Hepatocyte (in vitro differentiated cells): ENCODE measurements at regions not wholly inside any gene's neighbourhood (a gene's known extent, or its start where the extent isn't known, plus 50 kb on each side); places are given as distances from the start of the nearest gene placed in this dataset.

ENCODE experiments used
- DNase-seq: peaks from one replicate; pipeline ENCODE4 v3.0.0-alpha.2; 2016; ENCODE audit warnings: low spot score
- H2AFZ ChIP-seq: fragments of 200-600 bp; sonication (generic); 2 replicates; pipeline ENCODE4 v1.6.0; 2016; ENCODE audit warnings: antibody characterized with exemption, mild to moderate bottlenecking
- H3K27ac ChIP-seq: fragments of 200-600 bp; sonication (generic); 2 replicates; pipeline ENCODE4 v1.5.1; 2016; ENCODE audit warnings: mild to moderate bottlenecking
- H3K27me3 ChIP-seq: fragments of 200-600 bp; sonication (generic); 2 replicates; pipeline ENCODE4 v1.6.1; 2016
- H3K36me3 ChIP-seq: fragments of 200-600 bp; sonication (generic); replicated peaks from 2 replicates; pipeline ENCODE4 v1.5.1; 2016; ENCODE audit warnings: low read depth; ENCODE audit not compliant: insufficient read depth
- H3K4me1 ChIP-seq: fragments of 200-600 bp; sonication (generic); 2 replicates; pipeline ENCODE4 v1.5.1; 2016; ENCODE audit warnings: mild to moderate bottlenecking, moderate library complexity; ENCODE audit not compliant: insufficient read depth
- H3K4me2 ChIP-seq: fragments of 200-600 bp; sonication (generic); 2 replicates; pipeline ENCODE4 v1.6.0; 2016
- H3K4me3 ChIP-seq: fragments of 200-600 bp; sonication (generic); 2 replicates; pipeline ENCODE4 v1.5.1; 2016; ENCODE audit warnings: mild to moderate bottlenecking
- H3K79me2 ChIP-seq: fragments of 200-600 bp; sonication (generic); 2 replicates; pipeline ENCODE4 v1.6.0; 2017; ENCODE audit warnings: mild to moderate bottlenecking
- H3K9me2 ChIP-seq: fragments of 200-600 bp; sonication (generic); replicated peaks from 2 replicates; pipeline ENCODE4 v1.6.0; 2017; ENCODE audit warnings: mild to moderate bottlenecking; ENCODE audit not compliant: insufficient read depth
- H3K9me3 ChIP-seq: fragments of 200-600 bp; sonication (generic); 2 replicates; pipeline ENCODE4 v1.5.1; 2016; ENCODE audit warnings: low read depth, mild to moderate bottlenecking
- H4K20me1 ChIP-seq: fragments of 200-600 bp; sonication (generic); 2 replicates; pipeline ENCODE4 v1.6.0; 2016; ENCODE audit warnings: mild to moderate bottlenecking; ENCODE audit not compliant: insufficient read depth, poor library complexity, severe bottlenecking
- EZH2 ChIP-seq: fragments of 200-600 bp; sonication (generic); IDR thresholded peaks from 2 replicates; pipeline ENCODE4 v1.6.1; 2016; ENCODE audit warnings: antibody characterized with exemption, mild to moderate bottlenecking, borderline replicate concordance
- EZH2phosphoT487 ChIP-seq: fragments of 200-600 bp; sonication (generic); IDR thresholded peaks from one replicate; pipeline ENCODE4 v1.6.1; 2018; ENCODE audit warnings: antibody characterized with exemption, mild to moderate bottlenecking, low read depth, moderate library complexity; ENCODE audit not compliant: unreplicated experiment, severe bottlenecking
- WGBS: methylation state at CpG from one replicate; pipeline ENCODE4 v1.1.6; 2016; ENCODE audit warnings: low lambda C conversion rate; ENCODE audit errors: missing lambda C conversion rate; 5-methylcytosine and 5-hydroxymethylcytosine counted together
- TF ChIP-seq, protein P1 (sequence below): fragments of 200-600 bp; sonication (generic); IDR thresholded peaks from 2 replicates; pipeline ENCODE4 v1.5.1; 2016; ENCODE audit warnings: antibody characterized with exemption, mild to moderate bottlenecking; ENCODE audit not compliant: poor library complexity

DNA sequence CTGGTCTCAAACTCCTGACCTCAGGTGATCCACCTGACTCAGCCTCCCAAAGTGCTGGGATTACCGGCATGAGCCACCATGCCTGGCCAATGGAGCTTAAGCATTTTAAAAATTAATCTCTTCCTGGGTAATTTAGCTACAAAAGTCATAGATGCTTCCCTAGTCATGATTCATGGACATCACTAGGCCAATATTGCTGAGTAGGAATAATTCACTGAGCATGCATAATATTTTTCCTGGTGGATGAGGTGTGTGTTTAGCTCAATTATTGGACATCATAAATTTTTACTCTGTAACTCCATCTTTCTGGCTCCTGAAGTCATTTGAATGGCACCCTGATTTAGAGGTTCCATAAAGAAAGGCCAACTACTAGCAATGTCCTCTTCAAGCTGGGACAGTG, 512.9 kb upstream of the AGTR1 start:
- WGBS = 92% methylated on average over 1 of the region's 1 CpG
- no peak for DNase-seq
- H3K36me3 ChIP-seq = no peaks in the 10 kb centered on the region

DNA sequence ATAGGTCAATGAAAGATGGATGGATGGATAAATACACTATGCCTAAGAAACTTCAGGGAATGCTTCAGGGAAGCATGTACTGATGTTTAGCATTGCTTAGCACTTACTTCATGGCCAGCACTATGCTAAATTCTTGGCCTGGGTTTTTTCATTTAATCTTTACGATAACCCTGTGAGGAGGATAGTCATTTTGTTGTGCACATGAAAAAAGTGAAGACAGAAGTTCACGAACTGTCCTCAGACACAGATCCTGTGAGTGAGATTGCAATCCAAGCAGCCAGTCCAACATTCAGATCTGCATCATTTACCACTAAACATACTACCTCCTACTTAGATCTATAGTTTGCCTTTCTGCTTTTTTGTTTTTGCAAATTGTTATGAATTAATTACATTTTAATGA, 510.8 kb upstream of the AGTR1 start:
- Histone ChIP-seq H2AFZ (no peak overlapping the region), H3K27me3 (no peaks in the 10 kb centered on the region), H3K4me2 (no peak overlapping the region), H3K79me2 (no peaks in the 10 kb centered on the region), H3K4me1 (no peaks in the 10 kb centered on the region), H3K36me3 (no peaks in the 10 kb centered on the region), H3K9me3 (no peaks in the 10 kb centered on the region), H3K4me3 (no peak overlapping the region), H3K9me2 (no peaks in the 10 kb centered on the region), H4K20me1 (no peaks in the 10 kb centered on the region), H3K27ac (no peak overlapping the region)
- TF ChIP-seq EZH2phosphoT487 (no peak), EZH2 (no peak)
- TF ChIP-seq, protein P1, sequence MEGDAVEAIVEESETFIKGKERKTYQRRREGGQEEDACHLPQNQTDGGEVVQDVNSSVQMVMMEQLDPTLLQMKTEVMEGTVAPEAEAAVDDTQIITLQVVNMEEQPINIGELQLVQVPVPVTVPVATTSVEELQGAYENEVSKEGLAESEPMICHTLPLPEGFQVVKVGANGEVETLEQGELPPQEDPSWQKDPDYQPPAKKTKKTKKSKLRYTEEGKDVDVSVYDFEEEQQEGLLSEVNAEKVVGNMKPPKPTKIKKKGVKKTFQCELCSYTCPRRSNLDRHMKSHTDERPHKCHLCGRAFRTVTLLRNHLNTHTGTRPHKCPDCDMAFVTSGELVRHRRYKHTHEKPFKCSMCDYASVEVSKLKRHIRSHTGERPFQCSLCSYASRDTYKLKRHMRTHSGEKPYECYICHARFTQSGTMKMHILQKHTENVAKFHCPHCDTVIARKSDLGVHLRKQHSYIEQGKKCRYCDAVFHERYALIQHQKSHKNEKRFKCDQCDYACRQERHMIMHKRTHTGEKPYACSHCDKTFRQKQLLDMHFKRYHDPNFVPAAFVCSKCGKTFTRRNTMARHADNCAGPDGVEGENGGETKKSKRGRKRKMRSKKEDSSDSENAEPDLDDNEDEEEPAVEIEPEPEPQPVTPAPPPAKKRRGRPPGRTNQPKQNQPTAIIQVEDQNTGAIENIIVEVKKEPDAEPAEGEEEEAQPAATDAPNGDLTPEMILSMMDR = no peak
- no peak for DNase-seq
- WGBS = 73% methylated on average over 2 of the region's 2 CpGs

More for the DNA sequence above, 512.9 kb upstream of the AGTR1 start:
- Histone ChIP-seq H3K9me3 (no peaks in the 10 kb centered on the region), H3K79me2 (no peaks in the 10 kb centered on the region), H3K4me1 (no peaks in the 10 kb centered on the region), H4K20me1 (no peaks in the 10 kb centered on the region), H3K27me3 (no peaks in the 10 kb centered on the region), H3K27ac (no peak overlapping the region), H2AFZ (no peak overlapping the region), H3K9me2 (no peaks in the 10 kb centered on the region), H3K4me2 (no peak overlapping the region), H3K4me3 (no peak overlapping the region)
- TF ChIP-seq EZH2 = no peak
- TF ChIP-seq, protein P1 = no peak
- no peak for TF ChIP-seq EZH2phosphoT487

DNA sequence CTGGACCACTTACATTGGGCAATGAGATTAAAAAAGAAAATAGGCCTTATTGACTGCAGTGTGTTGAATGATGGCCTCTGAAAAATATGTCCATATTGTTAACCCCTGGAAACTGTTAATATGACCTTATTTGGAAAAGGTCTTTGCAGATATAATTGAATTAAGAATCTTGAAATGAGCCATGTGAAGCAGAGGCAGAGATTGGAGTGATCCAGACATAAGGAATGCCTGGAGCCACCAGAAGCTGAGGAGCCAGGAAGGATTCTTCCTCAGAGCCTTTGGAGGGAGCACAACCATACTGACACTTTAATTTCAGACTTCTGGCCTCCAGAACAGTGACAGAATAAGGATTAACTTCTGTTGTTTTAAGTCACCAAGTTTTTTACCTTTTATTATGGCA, 510.4 kb upstream of the AGTR1 start:
- Histone ChIP-seq H4K20me1 (no peaks in the 10 kb centered on the region), H3K4me3 (no peak overlapping the region), H3K27me3 (no peaks in the 10 kb centered on the region), H3K27ac (no peak overlapping the region), H3K9me3 (no peaks in the 10 kb centered on the region), H3K9me2 (no peaks in the 10 kb centered on the region), H2AFZ (no peak overlapping the region), H3K4me1 (no peaks in the 10 kb centered on the region), H3K36me3 (no peaks in the 10 kb centered on the region), H3K4me2 (no peak overlapping the region), H3K79me2 (no peaks in the 10 kb centered on the region)
- TF ChIP-seq EZH2 (no peak), EZH2phosphoT487 (no peak)
- TF ChIP-seq, protein P1 = no peak
- no peak for DNase-seq

DNA sequence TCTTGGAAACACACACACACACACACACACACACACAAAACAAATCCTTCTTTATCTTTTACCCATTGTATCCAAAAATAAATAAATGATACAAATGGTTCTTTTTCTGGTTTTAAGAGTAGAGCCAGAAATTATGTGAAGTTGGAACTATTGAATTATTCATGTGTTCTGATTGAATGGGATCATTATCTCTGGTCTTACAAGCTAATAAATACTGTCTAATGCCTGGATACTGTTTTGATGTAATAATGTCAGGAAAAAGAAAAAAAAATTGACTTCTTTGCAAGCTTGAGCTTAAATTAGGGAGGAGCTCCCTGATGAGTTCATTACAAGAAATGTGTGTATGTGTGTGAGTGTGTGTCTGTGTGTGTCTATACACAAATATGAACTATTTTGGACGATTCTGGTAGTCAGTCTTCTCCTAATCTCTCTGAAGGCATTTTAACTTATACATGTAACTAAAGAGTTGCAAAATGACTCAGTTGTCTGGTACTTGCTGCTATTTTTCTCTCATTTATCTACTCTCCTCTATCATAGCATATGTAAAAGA, 507.2 kb upstream of the AGTR1 start:
- Histone ChIP-seq H2AFZ (no peak overlapping the region), H3K4me3 (no peak overlapping the region), H3K27ac (no peak overlapping the region), H3K9me3 (no peaks in the 10 kb centered on the region), H3K27me3 (no peaks in the 10 kb centered on the region), H3K4me1 (no peaks in the 10 kb centered on the region), H4K20me1 (no peaks in the 10 kb centered on the region), H3K79me2 (no peaks in the 10 kb centered on the region), H3K9me2 (no peaks in the 10 kb centered on the region), H3K36me3 (no peaks in the 10 kb centered on the region), H3K4me2 (no peak overlapping the region)
- 56% methylated on average over 1 of the region's 1 CpG for WGBS
- no peak for DNase-seq
- TF ChIP-seq, protein P1 = no peak
